DOHH2 (cell line): ENCODE measurements at regions not wholly inside any gene's neighbourhood (a gene's known extent, or its start where the extent isn't known, plus 50 kb on each side); places are given as distances from the start of the nearest gene placed in this dataset.

ENCODE experiments used
- H3F3A ChIP-seq: fragments of 200-600 bp; sonication (generic), shearing (Covaris generic); 2 replicates; pipeline ENCODE4 v1.6.0; 2016; ENCODE audit warnings: antibody characterized with exemption, mild to moderate bottlenecking; ENCODE audit not compliant: control insufficient read depth, insufficient read depth
- H3K27ac ChIP-seq: fragments of 200-600 bp; sonication (generic); 2 replicates; pipeline ENCODE4 v1.5.1; 2014; ENCODE audit warnings: low read depth, mild to moderate bottlenecking, low read length, moderate library complexity
- H3K27me3 ChIP-seq: fragments of 200-600 bp; sonication (generic); 2 replicates; pipeline ENCODE4 v1.6.1; 2014; ENCODE audit warnings: mild to moderate bottlenecking, low read length, mixed read lengths; ENCODE audit not compliant: control insufficient read depth
- H3K36me3 ChIP-seq: fragments of 200-600 bp; sonication (generic); 2 replicates; pipeline ENCODE4 v1.6.1; 2014; ENCODE audit warnings: mild to moderate bottlenecking, low read length, moderate library complexity, mixed read lengths; ENCODE audit not compliant: control insufficient read depth
- H3K4me1 ChIP-seq: fragments of 200-600 bp; sonication (generic); 2 replicates; pipeline ENCODE4 v1.6.1; 2014; ENCODE audit warnings: mild to moderate bottlenecking, low read length, mixed read lengths; ENCODE audit not compliant: control insufficient read depth
- H3K4me2 ChIP-seq: fragments of 200-600 bp; sonication (generic); 2 replicates; pipeline ENCODE4 v1.6.0; 2014; ENCODE audit warnings: mild to moderate bottlenecking, low read length, moderate library complexity
- H3K4me3 ChIP-seq: fragments of 200-600 bp; sonication (generic); 2 replicates; pipeline ENCODE4 v1.5.1; 2014; ENCODE audit warnings: mild to moderate bottlenecking, low read length, mixed read lengths
- H3K79me2 ChIP-seq: fragments of 200-600 bp; sonication (generic); 2 replicates; pipeline ENCODE4 v1.6.1; 2014; ENCODE audit warnings: mild to moderate bottlenecking, low read length, mixed read lengths; ENCODE audit not compliant: control insufficient read depth
- H3K9me2 ChIP-seq: fragments of 200-600 bp; sonication (generic); replicated peaks from 2 replicates; pipeline ENCODE4 v1.6.1; 2014; ENCODE audit warnings: mild to moderate bottlenecking, low read length, mixed read lengths; ENCODE audit not compliant: control insufficient read depth
- H3K9me3 ChIP-seq: fragments of 200-600 bp; sonication (generic); 2 replicates; pipeline ENCODE4 v1.6.1; 2014; ENCODE audit warnings: antibody characterized with exemption, low read length, mixed read lengths; ENCODE audit not compliant: control insufficient read depth, insufficient read depth
- H4K20me1 ChIP-seq: fragments of 200-600 bp; sonication (generic); 2 replicates; pipeline ENCODE4 v1.6.0; 2014; ENCODE audit warnings: low read depth, mild to moderate bottlenecking, antibody characterized with exemption, low read length, moderate library complexity; ENCODE audit not compliant: control insufficient read depth, insufficient read depth
- CTCF ChIP-seq: fragments of 200-600 bp; sonication (generic); IDR thresholded peaks from one replicate; pipeline ENCODE4 v1.5.1; 2014; ENCODE audit warnings: antibody characterized with exemption, mild to moderate bottlenecking, low read depth, low read length; ENCODE audit not compliant: poor library complexity, severe bottlenecking
- EZH2phosphoT487 ChIP-seq: fragments of 200-600 bp; sonication (generic); IDR thresholded peaks from 2 replicates; pipeline ENCODE4 v1.6.1; 2017; ENCODE audit warnings: borderline replicate concordance, mild to moderate bottlenecking, antibody characterized with exemption, low read length, moderate library complexity, mixed read lengths

GRCh38 chr22:27164781-27165503 lies 507.6 kb downstream of the MIAT start:
- Histone ChIP-seq H3K36me3 (no peaks in the 10 kb centered on the region), H3K27me3 (no peaks in the 10 kb centered on the region), H3K4me1 (no peaks in the 10 kb centered on the region), H3K9me2 (no peaks in the 10 kb centered on the region), H3K4me3 (no peak overlapping the region), H3K4me2 (no peak overlapping the region), H3K27ac (no peak overlapping the region), H3F3A (no peaks in the 10 kb centered on the region), H3K9me3 (no peaks in the 10 kb centered on the region), H4K20me1 (no peaks in the 10 kb centered on the region), H3K79me2 (no peaks in the 10 kb centered on the region)
- TF ChIP-seq EZH2phosphoT487 (no peak), CTCF (no peak)

GRCh38 chr22:27168681-27169080 lies 511.3 kb downstream of the MIAT start:
- H3K4me1 ChIP-seq: no peaks in the 10 kb centered on the region
- H3K4me2 ChIP-seq: no peak overlapping the region
- no peaks in the 10 kb centered on the region for H3K9me3 ChIP-seq
- H3K4me3 ChIP-seq: no peak overlapping the region
- no peaks in the 10 kb centered on the region for H3K9me2 ChIP-seq
- no peak for TF ChIP-seq EZH2phosphoT487
- TF ChIP-seq CTCF: no peak
- H3K27ac ChIP-seq: no peak overlapping the region
- no peaks in the 10 kb centered on the region for H3K36me3 ChIP-seq
- H4K20me1 ChIP-seq: no peaks in the 10 kb centered on the region
- no peaks in the 10 kb centered on the region for H3K79me2 ChIP-seq
- no peaks in the 10 kb centered on the region for H3K27me3 ChIP-seq
- no peaks in the 10 kb centered on the region for H3F3A ChIP-seq

- no peak for TF ChIP-seq EZH2phosphoT487
- TF ChIP-seq CTCF: no peak
- H3K4me2 ChIP-seq: no peak overlapping the region
- H3K4me3 ChIP-seq: no peak overlapping the region
Observed at GRCh38 chr22:27170491-27170890, 513.1 kb downstream of the MIAT start.

More at GRCh38 chr22:27170491-27170890, 513.1 kb downstream of the MIAT start:
- H3K9me2 ChIP-seq: no peaks in the 10 kb centered on the region
- no peaks in the 10 kb centered on the region for H3K36me3 ChIP-seq
- H3F3A ChIP-seq: no peaks in the 10 kb centered on the region
- no peaks in the 10 kb centered on the region for H3K79me2 ChIP-seq
- H4K20me1 ChIP-seq: no peaks in the 10 kb centered on the region
- no peaks in the 10 kb centered on the region; the same call in 1 of the 2 replicates for H3K4me1 ChIP-seq
- H3K27ac ChIP-seq: no peak overlapping the region
- H3K9me3 ChIP-seq: no peaks in the 10 kb centered on the region
- H3K27me3 ChIP-seq: no peaks in the 10 kb centered on the region
